ENCODE measurements at regions not wholly inside any gene's neighbourhood (a gene's known extent, or its start where the extent isn't known, plus 50 kb on each side); places are given as distances from the start of the nearest gene placed in this dataset.

GRCh38 chr3:177823701-177824189 is 626.5 kb upstream of the TBL1XR1 start:
- no peaks in the 10 kb centered on the region for H3K36me3 Mint-ChIP-seq (ENCODE audit: low read depth)
- H3K4me1 Mint-ChIP-seq (ENCODE audit: low read depth): peaks cover 8% of the 10 kb centered on the region
- H3K27me3 Mint-ChIP-seq (ENCODE audit: low read depth): no peaks in the 10 kb centered on the region
- intact Hi-C loops (cut with micrococcal nuclease): no loop called here
- DNase-seq (ENCODE audit: low spot score): no peak
- H3K4me3 Mint-ChIP-seq (ENCODE audit: low read depth): no peak overlapping the region
- H3K27ac Mint-ChIP-seq: no peak overlapping the region
- no peaks in the 10 kb centered on the region for H3K9me3 Mint-ChIP-seq

DNA sequence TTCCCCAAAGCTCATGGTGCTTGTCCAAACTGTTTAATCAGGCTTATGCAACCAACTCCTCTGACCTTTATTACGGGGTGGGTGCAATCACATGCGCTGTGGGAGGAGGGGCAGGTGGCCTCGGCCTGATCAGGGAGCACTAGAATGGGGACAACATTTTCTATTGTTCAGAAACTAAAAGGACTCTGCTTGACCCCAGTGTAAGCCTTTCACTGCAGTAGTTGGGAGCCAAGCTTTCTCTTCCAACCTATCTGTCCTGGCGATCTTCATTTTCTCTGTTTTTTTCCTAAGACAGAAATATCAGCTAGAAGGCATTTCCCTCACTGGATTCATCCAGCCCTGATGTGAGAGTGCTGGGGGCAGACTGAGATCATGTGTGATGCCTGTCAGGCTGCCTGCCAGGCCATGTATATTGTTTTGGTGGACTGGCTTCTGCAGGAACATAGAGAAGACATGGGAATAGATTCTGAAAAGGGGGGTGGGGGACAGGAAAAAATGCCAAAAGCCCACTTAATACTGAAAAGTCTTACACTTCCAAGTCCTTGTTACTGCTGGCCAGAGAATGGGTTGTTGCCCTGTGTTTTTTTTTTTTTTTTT is 627.0 kb upstream of the TBL1XR1 start:
- H3K27ac Mint-ChIP-seq: no peak overlapping the region
- H3K4me1 Mint-ChIP-seq (ENCODE audit: low read depth): peaks cover 8% of the 10 kb centered on the region
- no peaks in the 10 kb centered on the region for H3K27me3 Mint-ChIP-seq (ENCODE audit: low read depth)

GRCh38 chr3:177824841-177825240 is 627.6 kb upstream of the TBL1XR1 start:
- Mint-ChIP-seq H3K4me1 (ENCODE audit: low read depth) (peaks cover 8% of the 10 kb centered on the region), H3K27ac (no peak overlapping the region)

More for the DNA sequence above, 627.0 kb upstream of the TBL1XR1 start:
- Mint-ChIP-seq H3K4me3 (ENCODE audit: low read depth) (no peak overlapping the region), H3K36me3 (ENCODE audit: low read depth) (no peaks in the 10 kb centered on the region), H3K9me3 (no peaks in the 10 kb centered on the region)
- no peak for DNase-seq (ENCODE audit: low spot score)
- intact Hi-C loops (cut with micrococcal nuclease): no loop called here

GRCh38 chr3:177826253-177826652 is 629.0 kb upstream of the TBL1XR1 start:
- H3K27ac Mint-ChIP-seq: no peak overlapping the region
- no peak for DNase-seq (ENCODE audit: low spot score)
- no peak overlapping the region for H3K4me3 Mint-ChIP-seq (ENCODE audit: low read depth)
- H3K4me1 Mint-ChIP-seq (ENCODE audit: low read depth): no peaks in the 10 kb centered on the region
- H3K9me3 Mint-ChIP-seq: no peaks in the 10 kb centered on the region
- no peaks in the 10 kb centered on the region for H3K27me3 Mint-ChIP-seq (ENCODE audit: low read depth)
- intact Hi-C loops (cut with micrococcal nuclease): no loop called here
- H3K36me3 Mint-ChIP-seq (ENCODE audit: low read depth): no peaks in the 10 kb centered on the region

More at GRCh38 chr3:177824841-177825240, 627.6 kb upstream of the TBL1XR1 start:
- no peak for DNase-seq (ENCODE audit: low spot score)
- intact Hi-C loops (cut with micrococcal nuclease): no loop called here
- H3K9me3 Mint-ChIP-seq: no peaks in the 10 kb centered on the region
- H3K36me3 Mint-ChIP-seq (ENCODE audit: low read depth): no peaks in the 10 kb centered on the region
- H3K27me3 Mint-ChIP-seq (ENCODE audit: low read depth): no peaks in the 10 kb centered on the region
- H3K4me3 Mint-ChIP-seq (ENCODE audit: low read depth): no peak overlapping the region

- Mint-ChIP-seq H3K27me3 (ENCODE audit: low read depth) (no peaks in the 10 kb centered on the region), H3K27ac (no peak overlapping the region), H3K9me3 (no peaks in the 10 kb centered on the region), H3K36me3 (ENCODE audit: low read depth) (no peaks in the 10 kb centered on the region), H3K4me1 (ENCODE audit: low read depth) (no peaks in the 10 kb centered on the region), H3K4me3 (ENCODE audit: low read depth) (no peak overlapping the region)
- no peak for DNase-seq (ENCODE audit: low spot score)
- intact Hi-C loops (cut with micrococcal nuclease): no loop called here
Observed at GRCh38 chr3:177827511-177828207, 630.4 kb upstream of the TBL1XR1 start.

DNA sequence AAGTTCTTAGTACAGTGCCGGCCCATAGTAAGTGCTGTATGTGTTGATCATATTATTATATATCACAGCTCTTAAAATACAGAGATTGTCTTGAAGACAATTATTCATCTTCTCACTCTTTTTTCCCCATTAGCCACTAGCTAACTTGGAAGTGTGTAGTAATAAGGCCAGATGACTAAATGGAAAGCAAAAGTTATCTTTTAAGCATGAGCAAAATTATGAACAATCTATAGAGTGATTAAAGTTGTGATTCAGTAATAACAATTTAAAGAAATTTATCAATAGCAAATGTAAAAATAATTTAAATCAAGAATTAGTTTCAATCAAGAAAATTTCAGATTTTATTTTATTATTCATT is 630.9 kb upstream of the TBL1XR1 start:
- intact Hi-C loops (cut with micrococcal nuclease): no loop called here

GRCh38 chr3:177830411-177830849 is 633.1 kb upstream of the TBL1XR1 start:
- H3K27me3 Mint-ChIP-seq (ENCODE audit: low read depth): no peaks in the 10 kb centered on the region
- no peak overlapping the region for H3K4me3 Mint-ChIP-seq (ENCODE audit: low read depth)
- no peaks in the 10 kb centered on the region for H3K9me3 Mint-ChIP-seq
- H3K4me1 Mint-ChIP-seq (ENCODE audit: low read depth): no peaks in the 10 kb centered on the region
- intact Hi-C loops (cut with micrococcal nuclease): no loop called here
- no peak overlapping the region for H3K27ac Mint-ChIP-seq
- no peaks in the 10 kb centered on the region for H3K36me3 Mint-ChIP-seq (ENCODE audit: low read depth)
- no peak for DNase-seq (ENCODE audit: low spot score)

More for the DNA sequence above, 630.9 kb upstream of the TBL1XR1 start:
- DNase-seq (ENCODE audit: low spot score): no peak
- H3K36me3 Mint-ChIP-seq (ENCODE audit: low read depth): no peaks in the 10 kb centered on the region
- no peaks in the 10 kb centered on the region for H3K4me1 Mint-ChIP-seq (ENCODE audit: low read depth)
- no peaks in the 10 kb centered on the region for H3K9me3 Mint-ChIP-seq
- H3K27me3 Mint-ChIP-seq (ENCODE audit: low read depth): no peaks in the 10 kb centered on the region
- no peak overlapping the region for H3K4me3 Mint-ChIP-seq (ENCODE audit: low read depth)
- H3K27ac Mint-ChIP-seq: no peak overlapping the region

DNA sequence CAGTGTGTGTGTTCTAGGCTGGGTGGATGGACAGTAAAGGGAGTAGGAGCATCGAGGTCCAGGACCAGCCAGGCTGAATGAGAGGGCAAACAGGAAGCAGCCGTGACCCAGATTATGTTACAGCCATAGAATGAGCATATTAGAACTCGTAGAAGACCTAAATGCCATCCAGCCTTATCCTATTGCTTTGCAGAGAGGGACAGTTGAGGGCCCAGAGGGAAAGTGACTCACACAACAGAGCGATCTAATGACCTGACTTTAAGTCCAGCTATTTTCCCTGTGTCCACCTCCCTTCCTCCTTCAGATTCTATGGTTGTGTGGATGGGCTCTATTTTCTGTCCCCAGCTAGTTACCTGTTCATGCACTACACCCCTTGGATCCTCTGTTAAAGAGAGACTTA is 634.1 kb upstream of the TBL1XR1 start:
- intact Hi-C loops (cut with micrococcal nuclease): no loop called here
- no peaks in the 10 kb centered on the region for H3K9me3 Mint-ChIP-seq
- H3K4me3 Mint-ChIP-seq (ENCODE audit: low read depth): no peak overlapping the region
- H3K27me3 Mint-ChIP-seq (ENCODE audit: low read depth): no peaks in the 10 kb centered on the region
- H3K4me1 Mint-ChIP-seq (ENCODE audit: low read depth): peaks cover 1% of the 10 kb centered on the region
- DNase-seq (ENCODE audit: low spot score): no peak
- H3K27ac Mint-ChIP-seq: no peak overlapping the region
- no peaks in the 10 kb centered on the region for H3K36me3 Mint-ChIP-seq (ENCODE audit: low read depth)

- Mint-ChIP-seq H3K27ac (no peak overlapping the region), H3K9me3 (no peaks in the 10 kb centered on the region), H3K4me3 (ENCODE audit: low read depth) (no peak overlapping the region), H3K4me1 (ENCODE audit: low read depth) (peaks cover 1% of the 10 kb centered on the region), H3K36me3 (ENCODE audit: low read depth) (no peaks in the 10 kb centered on the region), H3K27me3 (ENCODE audit: low read depth) (no peaks in the 10 kb centered on the region)
- intact Hi-C loops (cut with micrococcal nuclease): no loop called here
- DNase-seq (ENCODE audit: low spot score): no peak
Observed at GRCh38 chr3:177832880-177833279, 635.6 kb upstream of the TBL1XR1 start.

DNA sequence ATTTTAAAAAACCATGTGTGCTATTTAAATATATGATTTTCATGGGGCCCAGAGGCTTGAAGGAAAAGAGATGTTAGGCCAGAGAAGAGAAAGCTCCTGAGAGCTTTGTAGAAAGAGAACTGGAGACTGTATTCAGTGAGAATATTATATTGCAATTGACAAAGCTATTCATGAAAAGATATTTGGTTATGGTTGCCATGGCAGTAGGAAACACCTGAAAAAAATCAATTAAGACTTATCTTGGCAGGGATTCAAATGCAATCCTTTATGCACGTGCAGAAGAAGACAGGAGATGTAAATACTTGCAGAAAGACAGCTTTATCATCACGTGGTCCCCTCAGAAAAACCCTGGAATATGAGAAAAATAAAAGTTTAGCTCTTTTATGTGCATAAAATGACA is 636.0 kb upstream of the TBL1XR1 start:
- H3K9me3 Mint-ChIP-seq: no peaks in the 10 kb centered on the region
- no peak overlapping the region for H3K4me3 Mint-ChIP-seq (ENCODE audit: low read depth)
- no peaks in the 10 kb centered on the region for H3K36me3 Mint-ChIP-seq (ENCODE audit: low read depth)
- no peak overlapping the region for H3K27ac Mint-ChIP-seq
- intact Hi-C loops (cut with micrococcal nuclease): no loop called here
- no peak for DNase-seq (ENCODE audit: low spot score)
- no peaks in the 10 kb centered on the region for H3K27me3 Mint-ChIP-seq (ENCODE audit: low read depth)
- H3K4me1 Mint-ChIP-seq (ENCODE audit: low read depth): peaks cover 1% of the 10 kb centered on the region

DNA sequence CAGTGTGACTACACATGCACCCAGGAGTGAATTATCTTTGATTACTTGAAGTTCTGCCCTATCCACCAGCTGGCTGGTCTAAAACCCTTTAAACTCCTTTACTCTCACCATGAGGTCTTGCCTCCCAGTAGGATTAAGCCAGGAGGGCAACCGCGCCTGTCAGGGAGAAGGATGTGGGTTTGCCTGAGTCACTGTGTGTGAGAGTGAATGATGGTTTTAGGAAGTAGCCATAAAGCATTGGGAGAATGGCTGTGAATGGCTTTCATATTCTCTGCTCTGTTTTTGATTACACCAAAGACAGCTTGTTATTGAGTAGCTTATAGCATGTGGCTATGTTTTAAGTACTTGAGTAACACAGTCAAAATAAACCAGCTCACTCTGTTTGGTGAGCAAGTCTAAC is 637.7 kb upstream of the TBL1XR1 start:
- H3K27me3 Mint-ChIP-seq (ENCODE audit: low read depth): no peaks in the 10 kb centered on the region
- H3K36me3 Mint-ChIP-seq (ENCODE audit: low read depth): no peaks in the 10 kb centered on the region
- H3K4me1 Mint-ChIP-seq (ENCODE audit: low read depth): peaks cover 1% of the 10 kb centered on the region
- H3K9me3 Mint-ChIP-seq: no peaks in the 10 kb centered on the region
- intact Hi-C loops (cut with micrococcal nuclease): no loop called here
- no peak for DNase-seq (ENCODE audit: low spot score)
- H3K4me3 Mint-ChIP-seq (ENCODE audit: low read depth): no peak overlapping the region
- no peak overlapping the region for H3K27ac Mint-ChIP-seq

DNA sequence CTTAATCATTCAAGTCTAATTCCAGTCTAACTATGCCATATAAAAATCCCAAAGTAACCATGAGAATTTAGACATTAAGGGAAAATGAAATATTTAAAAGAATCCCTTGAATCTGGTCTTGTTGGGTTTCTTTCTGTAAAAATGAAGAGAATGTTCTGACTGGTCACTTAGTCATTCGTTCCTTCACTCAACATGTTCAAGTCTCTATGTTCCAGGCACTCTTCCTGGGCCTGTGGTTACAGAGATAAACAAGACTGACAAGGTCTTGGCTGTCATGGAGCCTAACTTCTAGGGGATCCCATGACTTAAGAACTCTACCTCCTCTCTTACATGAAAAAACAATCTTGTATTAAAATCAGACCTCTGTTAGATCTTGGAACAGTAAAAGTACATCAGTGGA is 638.6 kb upstream of the TBL1XR1 start:
- Mint-ChIP-seq H3K36me3 (ENCODE audit: low read depth) (no peaks in the 10 kb centered on the region), H3K9me3 (no peaks in the 10 kb centered on the region), H3K27me3 (ENCODE audit: low read depth) (no peaks in the 10 kb centered on the region), H3K27ac (no peak overlapping the region), H3K4me1 (ENCODE audit: low read depth) (peaks cover 1% of the 10 kb centered on the region), H3K4me3 (ENCODE audit: low read depth) (no peak overlapping the region)
- intact Hi-C loops (cut with micrococcal nuclease): no loop called here
- DNase-seq (ENCODE audit: low spot score): no peak

GRCh38 chr3:177836671-177837070 is 639.4 kb upstream of the TBL1XR1 start:
- no peaks in the 10 kb centered on the region for H3K36me3 Mint-ChIP-seq (ENCODE audit: low read depth)
- no peak for DNase-seq (ENCODE audit: low spot score)
- H3K9me3 Mint-ChIP-seq: no peaks in the 10 kb centered on the region
- intact Hi-C loops (cut with micrococcal nuclease): no loop called here
- H3K27ac Mint-ChIP-seq: no peak overlapping the region
- no peaks in the 10 kb centered on the region for H3K27me3 Mint-ChIP-seq (ENCODE audit: low read depth)
- H3K4me3 Mint-ChIP-seq (ENCODE audit: low read depth): no peak overlapping the region
- H3K4me1 Mint-ChIP-seq (ENCODE audit: low read depth): peaks cover 1% of the 10 kb centered on the region
